Panc1 (cell line): ENCODE measurements at regions not wholly inside any gene's neighbourhood (a gene's known extent, or its start where the extent isn't known, plus 50 kb on each side); places are given as distances from the start of the nearest gene placed in this dataset.

Source experiments
- ATAC-seq: fragments of 200-7000 bp; cut with Tn5 transposase; 2 replicates; pipeline ENCODE4 v1.9.1; 2020; ENCODE audit warnings: mild to moderate bottlenecking, moderate library complexity
- BruUV-seq: library from RNA; stranded (reverse); fragments of 400-500 nt; replicated peaks from 2 replicates; lab custom pipeline; 2021; lab: Mats Ljungman, UMichigan
- CTCF ChIA-PET: fragments of 300-600 bp; sonication (Branson Sonifier 250); formaldehyde crosslinking; loops from one replicate; lab custom pipeline; 2022; ENCODE audit warnings: antibody characterized with exemption; lab: Charles Lee
- POLR2A ChIA-PET: fragments of 300-600 bp; sonication (Branson Sonifier 250); formaldehyde crosslinking; loops from one replicate; lab custom pipeline; 2022; ENCODE audit warnings: antibody characterized with exemption; lab: Charles Lee
- DNase-seq: peaks from one replicate; pipeline ENCODE4 v3.0.0-alpha.2; 2010; ENCODE audit warnings: low read depth, low spot score
- H3K27ac ChIP-seq: 2 replicates; pipeline ENCODE4 v1.5.1; 2011; ENCODE audit warnings: mild to moderate bottlenecking, low read length, inconsistent platforms
- H3K27me3 ChIP-seq: fragments of 200-500 bp; sonication (Bioruptor generic); 2 replicates; pipeline ENCODE4 v1.6.0; 2014; ENCODE audit warnings: low read length, inconsistent platforms; ENCODE audit not compliant: control insufficient read depth, insufficient read depth
- H3K36me3 ChIP-seq: fragments of 200-500 bp; sonication (Bioruptor generic); 2 replicates; pipeline ENCODE4 v1.5.1; 2014; ENCODE audit warnings: inconsistent platforms, mild to moderate bottlenecking, low read length, moderate library complexity; ENCODE audit not compliant: control insufficient read depth, insufficient read depth
- H3K4me1 ChIP-seq: 2 replicates; pipeline ENCODE4 v1.5.1; 2011; ENCODE audit warnings: inconsistent platforms, mild to moderate bottlenecking, low read length, moderate library complexity; ENCODE audit not compliant: control insufficient read depth, insufficient read depth
- H3K4me3 ChIP-seq, 2 experiments: 2 replicates each; pipeline ENCODE4 v1.5.1; 2011 to 2012; ENCODE audit warnings: low read depth in 2 of 2, low read length in 2 of 2, mild to moderate bottlenecking in 2 of 2, inconsistent platforms in 1 of 2, moderate library complexity in 1 of 2
- H3K9me3 ChIP-seq: fragments of 200-500 bp; sonication (Bioruptor generic); 2 replicates; pipeline ENCODE4 v1.5.1; 2014; ENCODE audit warnings: low read depth, mild to moderate bottlenecking, inconsistent platforms, low read length, moderate library complexity; ENCODE audit not compliant: control insufficient read depth, insufficient read depth
- CTCF ChIP-seq: fragments of 450-650 bp; IDR thresholded peaks from 2 replicates; pipeline ENCODE4 v1.5.1; 2017; ENCODE audit warnings: mild to moderate bottlenecking
- POLR2AphosphoS5 ChIP-seq: IDR thresholded peaks from 2 replicates; pipeline ENCODE4 v1.6.1; 2012; ENCODE audit warnings: mild to moderate bottlenecking, low read depth, low read length, moderate library complexity
- REST ChIP-seq, 2 experiments: IDR thresholded peaks; 2 replicates each; pipeline ENCODE4 v1.6.1; 2011 to 2012; ENCODE audit warnings: low read depth in 2 of 2, control low read depth in 1 of 2, low read length in 1 of 2, mild to moderate bottlenecking in 1 of 2, moderate library complexity in 1 of 2; ENCODE audit not compliant: insufficient read depth in 1 of 2
- SIN3A ChIP-seq: IDR thresholded peaks from 2 replicates; pipeline ENCODE4 v1.6.1; 2012; ENCODE audit warnings: low read depth, mild to moderate bottlenecking, low read length, moderate library complexity, borderline replicate concordance; ENCODE audit not compliant: insufficient read depth
- TCF7L2 ChIP-seq: IDR thresholded peaks from 2 replicates; pipeline ENCODE4 v1.6.1; 2011; ENCODE audit warnings: mild to moderate bottlenecking, low read depth, low read length, inconsistent platforms
- in situ Hi-C: cut with HindIII; loops from 2 replicates; pipeline ENCODE4 v1.10.0; 2016; ENCODE audit warnings: low sequenced_read_pairs, low pct_unique_long_range_greater_than_20kb
- intact Hi-C: fragments of 100-400 bp; cut with micrococcal nuclease; formaldehyde crosslinking; loops from one replicate; pipeline ENCODE4 v1.10.0; 2022; ENCODE audit not compliant: unreplicated experiment

GRCh38 chr13:87941226-87941625 lies 270.1 kb downstream of the SLITRK5 start:
- ChIA-PET CTCF (no interaction called here), POLR2A (no interaction called here)
- H3K4me3 ChIP-seq, result no peak overlapping the region
- in situ Hi-C loops (no loop called here), intact Hi-C loops (no loop called here)
- no peaks in the 10 kb centered on the region for H3K4me1 ChIP-seq
- no peak for DNase-seq
- no TSS peak for BruUV-seq
- no peaks in the 10 kb centered on the region for H3K9me3 ChIP-seq
- no peak for ATAC-seq
- H3K27ac ChIP-seq, result no peak overlapping the region
- TF ChIP-seq SIN3A (no peak), CTCF (no peak), POLR2AphosphoS5 (no peak), REST (IDR thresholded peaks at IDR 0.05; ENCODE audit: insufficient read depth in 1 of 2, low read depth in 2 of 2, low read length in 1 of 2) (no peak), TCF7L2 (no peak)
- H3K36me3 ChIP-seq, result no peaks in the 10 kb centered on the region
- H3K27me3 ChIP-seq, result no peaks in the 10 kb centered on the region

DNA sequence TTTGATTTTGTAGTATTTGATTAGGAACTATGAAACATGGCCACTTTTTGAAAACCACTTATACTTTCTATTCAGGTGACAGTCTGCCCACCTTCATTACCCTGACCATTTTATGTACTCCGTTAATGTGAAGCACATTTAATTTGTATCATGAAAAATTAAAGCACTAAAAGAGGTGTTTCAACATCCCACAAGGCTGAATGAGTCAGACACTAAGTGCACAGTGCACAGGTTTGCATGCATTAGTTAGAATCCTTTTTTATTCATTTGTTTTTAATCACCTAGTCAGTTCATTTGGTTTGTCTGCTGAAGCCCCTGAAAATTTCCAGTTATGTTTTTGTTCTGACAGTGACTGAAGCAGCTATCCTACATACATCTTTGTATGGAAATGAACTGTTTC lies 271.0 kb downstream of the SLITRK5 start:
- Histone ChIP-seq H3K4me3 (no peak overlapping the region), H3K36me3 (no peaks in the 10 kb centered on the region), H3K4me1 (no peaks in the 10 kb centered on the region), H3K27ac (no peak overlapping the region), H3K9me3 (no peaks in the 10 kb centered on the region), H3K27me3 (no peaks in the 10 kb centered on the region)
- in situ Hi-C loops, result no loop called here
- ATAC-seq (no peak), DNase-seq (no peak)
- intact Hi-C loops, result no loop called here
- TF ChIP-seq TCF7L2 (no peak), SIN3A (no peak), CTCF (no peak), REST (IDR thresholded peaks at IDR 0.05; ENCODE audit: insufficient read depth in 1 of 2, low read depth in 2 of 2, low read length in 1 of 2) (no peak), POLR2AphosphoS5 (no peak)
- BruUV-seq, result no TSS peak
- CTCF ChIA-PET, result no interaction called here
- POLR2A ChIA-PET, result no interaction called here
